ENCODE measurements at regions not wholly inside any gene's neighbourhood (a gene's known extent, or its start where the extent isn't known, plus 50 kb on each side); places are given as distances from the start of the nearest gene placed in this dataset.

- TF ChIP-seq CTCF (IDR thresholded peaks at IDR 0.05) (no peak), POLR2A (IDR thresholded peaks at IDR 0.05) (no peak)
Observed at GRCh38 chr6:74073429-74073828, 377.4 kb downstream of the CD109 start.
